A673 (cell line): ENCODE measurements at regions not wholly inside any gene's neighbourhood (a gene's known extent, or its start where the extent isn't known, plus 50 kb on each side); places are given as distances from the start of the nearest gene placed in this dataset.

ENCODE experiments used
- BruUV-seq: library from RNA; stranded (reverse); fragments of 400-500 nt; replicated peaks from 2 replicates; lab custom pipeline; 2021; lab: Mats Ljungman, UMichigan
- CTCF ChIA-PET: fragments of 300-600 bp; sonication (Branson Sonifier 250); formaldehyde crosslinking; loops from one replicate; lab custom pipeline; 2022; ENCODE audit warnings: antibody characterized with exemption; lab: Charles Lee
- POLR2A ChIA-PET: fragments of 300-600 bp; sonication (Branson Sonifier 250); formaldehyde crosslinking; loops from one replicate; lab custom pipeline; 2022; ENCODE audit warnings: antibody characterized with exemption; ENCODE audit not compliant: low non-redundant PET; lab: Charles Lee
- DNase-seq: peaks from one replicate; pipeline ENCODE4 v3.0.0-alpha.2; 2015; ENCODE audit warnings: low spot score
- H3K27ac ChIP-seq: fragments of 200-600 bp; sonication (generic); 2 replicates; pipeline ENCODE4 v1.5.1; 2016; ENCODE audit warnings: mixed run types, low read depth, mild to moderate bottlenecking, mixed read lengths, antibody characterized with exemption, low read length; ENCODE audit not compliant: poor library complexity, severe bottlenecking
- H3K27me3 ChIP-seq: fragments of 200-600 bp; sonication (generic); replicated peaks from 2 replicates; pipeline ENCODE4 v1.6.1; 2017; ENCODE audit warnings: mixed run types, low read depth, mild to moderate bottlenecking, mixed read lengths, antibody characterized with exemption, low read length; ENCODE audit not compliant: insufficient read depth, poor library complexity
- H3K36me3 ChIP-seq: fragments of 200-600 bp; sonication (generic); 2 replicates; pipeline ENCODE4 v1.6.1; 2016; ENCODE audit warnings: mixed run types, mild to moderate bottlenecking, mixed read lengths, antibody characterized with exemption, low read length; ENCODE audit not compliant: insufficient read depth, poor library complexity, severe bottlenecking
- H3K4me1 ChIP-seq: fragments of 200-600 bp; sonication (generic); 2 replicates; pipeline ENCODE4 v1.6.1; 2017; ENCODE audit warnings: mixed run types, mild to moderate bottlenecking, mixed read lengths, antibody characterized with exemption, low read length; ENCODE audit not compliant: insufficient read depth, poor library complexity, severe bottlenecking
- H3K4me3 ChIP-seq: fragments of 200-600 bp; sonication (generic); 2 replicates; pipeline ENCODE4 v1.5.1; 2016; ENCODE audit warnings: low read depth, mixed run types, mild to moderate bottlenecking, mixed read lengths, low read length; ENCODE audit not compliant: poor library complexity, severe bottlenecking
- H3K9me3 ChIP-seq: fragments of 200-600 bp; sonication (generic); 2 replicates; pipeline ENCODE4 v1.6.1; 2016; ENCODE audit warnings: mixed run types, low read depth, mild to moderate bottlenecking, mixed read lengths, antibody characterized with exemption, low read length; ENCODE audit not compliant: poor library complexity, severe bottlenecking
- EZH2 ChIP-seq: fragments of 200-600 bp; sonication (generic); IDR thresholded peaks from 2 replicates; pipeline ENCODE4 v1.6.1; 2017; ENCODE audit warnings: borderline replicate concordance, low read depth, mild to moderate bottlenecking, mixed read lengths, antibody characterized with exemption, low read length; ENCODE audit not compliant: poor library complexity, severe bottlenecking
- intact Hi-C: fragments of 100-400 bp; cut with micrococcal nuclease; formaldehyde crosslinking; loops from one replicate; pipeline ENCODE4 v1.10.0; 2022; ENCODE audit not compliant: unreplicated experiment
- TF ChIP-seq, protein P1 (sequence below): fragments of 300-800, 200-600 bp; sonication (generic); conservative IDR thresholded peaks from 2 replicates; pipeline ENCODE4 v1.5.1; 2017; ENCODE audit warnings: low read depth, mild to moderate bottlenecking, antibody characterized with exemption, low read length, moderate library complexity, mixed read lengths

DNA sequence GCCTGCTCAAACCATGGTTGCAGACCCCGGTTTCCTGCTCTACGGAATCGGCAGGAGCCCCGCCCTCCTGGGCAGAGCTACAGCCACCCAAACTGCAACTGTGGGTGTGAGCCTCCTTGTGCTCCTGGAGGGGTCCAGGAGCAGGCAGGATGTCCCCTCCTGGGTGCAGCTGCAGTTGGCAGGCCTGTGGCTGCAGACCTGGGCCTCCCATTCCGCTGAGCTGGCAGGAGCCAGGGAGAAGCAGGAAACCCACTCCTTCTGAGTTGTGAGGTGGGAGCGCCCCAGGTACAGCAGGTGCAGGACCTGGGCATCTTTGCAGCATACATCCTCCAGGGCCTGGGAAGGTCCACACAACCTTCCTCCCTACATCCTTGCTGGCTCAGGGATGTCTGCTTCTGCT is 578.7 kb upstream of the USP24 start:
- TF ChIP-seq, protein P1, sequence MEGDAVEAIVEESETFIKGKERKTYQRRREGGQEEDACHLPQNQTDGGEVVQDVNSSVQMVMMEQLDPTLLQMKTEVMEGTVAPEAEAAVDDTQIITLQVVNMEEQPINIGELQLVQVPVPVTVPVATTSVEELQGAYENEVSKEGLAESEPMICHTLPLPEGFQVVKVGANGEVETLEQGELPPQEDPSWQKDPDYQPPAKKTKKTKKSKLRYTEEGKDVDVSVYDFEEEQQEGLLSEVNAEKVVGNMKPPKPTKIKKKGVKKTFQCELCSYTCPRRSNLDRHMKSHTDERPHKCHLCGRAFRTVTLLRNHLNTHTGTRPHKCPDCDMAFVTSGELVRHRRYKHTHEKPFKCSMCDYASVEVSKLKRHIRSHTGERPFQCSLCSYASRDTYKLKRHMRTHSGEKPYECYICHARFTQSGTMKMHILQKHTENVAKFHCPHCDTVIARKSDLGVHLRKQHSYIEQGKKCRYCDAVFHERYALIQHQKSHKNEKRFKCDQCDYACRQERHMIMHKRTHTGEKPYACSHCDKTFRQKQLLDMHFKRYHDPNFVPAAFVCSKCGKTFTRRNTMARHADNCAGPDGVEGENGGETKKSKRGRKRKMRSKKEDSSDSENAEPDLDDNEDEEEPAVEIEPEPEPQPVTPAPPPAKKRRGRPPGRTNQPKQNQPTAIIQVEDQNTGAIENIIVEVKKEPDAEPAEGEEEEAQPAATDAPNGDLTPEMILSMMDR: no peak
- no peak for TF ChIP-seq EZH2
- CTCF ChIA-PET: interaction anchor here (0.5 kb wide), 1 partner anchor 868 kb away, joined by 4 read pairs; no protein-coding TSS in a partner anchor
- no TSS peak for BruUV-seq

DNA sequence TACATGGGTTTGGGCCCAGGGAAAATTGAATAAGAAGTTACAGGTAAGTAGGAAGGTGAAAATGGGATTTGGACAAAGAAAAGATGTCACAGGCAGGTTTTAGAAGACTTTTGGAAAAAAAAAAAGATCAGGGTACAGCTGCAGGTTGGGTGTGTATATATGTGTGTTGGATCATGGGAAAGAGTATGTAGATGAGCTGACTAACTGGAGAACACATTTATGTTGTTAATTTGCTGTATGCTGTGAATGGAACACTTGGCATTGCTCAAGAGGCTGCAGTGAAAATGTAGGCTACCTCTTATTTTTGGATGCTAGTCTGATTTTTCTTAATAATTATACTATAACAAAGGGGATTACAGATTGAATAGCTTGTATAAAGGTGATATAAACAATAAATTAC is 577.7 kb upstream of the USP24 start:
- no TSS peak for BruUV-seq
- Histone ChIP-seq H3K4me3 (no peak overlapping the region), H3K27ac (no peak overlapping the region), H3K4me1 (no peaks in the 10 kb centered on the region), H3K9me3 (no peaks in the 10 kb centered on the region), H3K36me3 (no peaks in the 10 kb centered on the region), H3K27me3 (no peaks in the 10 kb centered on the region)
- POLR2A ChIA-PET: no interaction called here
- DNase-seq: no peak
- intact Hi-C loops: no loop called here
- TF ChIP-seq, protein P1: no peak
- no peak for TF ChIP-seq EZH2
- CTCF ChIA-PET: no interaction called here

More for the DNA sequence above, 578.7 kb upstream of the USP24 start:
- Histone ChIP-seq H3K36me3 (no peaks in the 10 kb centered on the region), H3K27me3 (no peaks in the 10 kb centered on the region), H3K4me3 (no peak overlapping the region), H3K27ac (no peak overlapping the region), H3K4me1 (no peaks in the 10 kb centered on the region), H3K9me3 (no peaks in the 10 kb centered on the region)
- intact Hi-C loops: no loop called here
- DNase-seq: no peak
- POLR2A ChIA-PET: no interaction called here

DNA sequence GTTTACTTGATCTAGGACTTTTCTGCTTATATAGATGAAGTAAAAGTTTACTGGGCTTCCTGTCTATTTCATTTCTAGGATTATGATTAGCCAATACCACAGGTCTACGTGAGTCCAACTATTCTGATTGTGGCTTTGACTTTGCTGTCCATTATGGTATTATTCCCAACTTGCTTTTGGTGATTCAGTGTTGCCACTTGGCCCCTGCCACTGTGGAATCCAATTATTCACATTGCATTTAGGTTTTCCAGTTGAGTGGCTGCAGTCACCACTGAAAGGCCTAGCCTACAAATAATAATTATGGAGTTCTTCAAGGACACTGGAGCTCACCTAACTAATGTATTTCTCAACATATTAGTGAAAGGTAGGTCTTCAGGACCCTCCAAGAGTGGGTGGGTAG is 574.3 kb upstream of the USP24 start:
- H3K4me1 ChIP-seq: no peaks in the 10 kb centered on the region
- no peak for DNase-seq
- no peaks in the 10 kb centered on the region for H3K36me3 ChIP-seq
- no peaks in the 10 kb centered on the region for H3K9me3 ChIP-seq
- H3K27me3 ChIP-seq: no peaks in the 10 kb centered on the region
- no peak for TF ChIP-seq EZH2
- TF ChIP-seq, protein P1: no peak
- no TSS peak for BruUV-seq
- POLR2A ChIA-PET: no interaction called here
- no peak overlapping the region for H3K27ac ChIP-seq
- H3K4me3 ChIP-seq: no peak overlapping the region
- CTCF ChIA-PET: no interaction called here
- intact Hi-C loops: no loop called here
